Cardiac muscle cell (in vitro differentiated cells and primary cell): ENCODE measurements at regions not wholly inside any gene's neighbourhood (a gene's known extent, or its start where the extent isn't known, plus 50 kb on each side); places are given as distances from the start of the nearest gene placed in this dataset.

ENCODE experiments used
- DNase-seq, 2 donors: peaks; one replicate each; pipeline versions ENCODE4 v3.0.0 to v3.0.0-alpha.2; 2010 to 2017; ENCODE audit warnings: low read depth in 1 of 2, low spot score in 1 of 2
- H3K27ac ChIP-seq: fragments of 200-600 bp; sonication (generic); 2 replicates; pipeline ENCODE4 v1.5.1; 2016
- H3K27me3 ChIP-seq: fragments of 200-600 bp; sonication (generic); 2 replicates; pipeline ENCODE4 v1.6.0; 2016; ENCODE audit warnings: control low read depth
- H3K36me3 ChIP-seq: fragments of 200-600 bp; sonication (generic); 2 replicates; pipeline ENCODE4 v1.5.1; 2016; ENCODE audit warnings: control low read depth
- H3K4me1 ChIP-seq: fragments of 200-600 bp; sonication (generic); 2 replicates; pipeline ENCODE4 v1.8.1; 2017; ENCODE audit warnings: low read depth, mild to moderate bottlenecking, mixed run types
- H3K4me3 ChIP-seq: fragments of 200-600 bp; sonication (generic); 2 replicates; pipeline ENCODE4 v1.5.1; 2016; ENCODE audit warnings: mild to moderate bottlenecking
- H3K9me3 ChIP-seq: fragments of 200-600 bp; sonication (generic); 2 replicates; pipeline ENCODE4 v1.5.1; 2017; ENCODE audit warnings: low read depth, mild to moderate bottlenecking, control low read depth
- CTCF ChIP-seq: IDR thresholded peaks from 2 replicates; pipeline ENCODE4 v1.5.1; 2012; ENCODE audit warnings: low read depth, mild to moderate bottlenecking, low read length

- Histone ChIP-seq H3K36me3 (no peaks in the 10 kb centered on the region), H3K27ac (no peak overlapping the region), H3K4me3 (no peak overlapping the region), H3K4me1 (no peaks in the 10 kb centered on the region), H3K27me3 (no peaks in the 10 kb centered on the region), H3K9me3 (no peaks in the 10 kb centered on the region)
- DNase-seq: no peak
- TF ChIP-seq CTCF: no peak
These were observed 55.1 kb downstream of the KIF4B start for GRCh38 chr5:155068616-155069100.

GRCh38 chr5:155069961-155070360 lies 56.4 kb downstream of the KIF4B start:
- DNase-seq: no peak
- H3K27ac ChIP-seq: no peak overlapping the region
- TF ChIP-seq CTCF: no peak

DNA sequence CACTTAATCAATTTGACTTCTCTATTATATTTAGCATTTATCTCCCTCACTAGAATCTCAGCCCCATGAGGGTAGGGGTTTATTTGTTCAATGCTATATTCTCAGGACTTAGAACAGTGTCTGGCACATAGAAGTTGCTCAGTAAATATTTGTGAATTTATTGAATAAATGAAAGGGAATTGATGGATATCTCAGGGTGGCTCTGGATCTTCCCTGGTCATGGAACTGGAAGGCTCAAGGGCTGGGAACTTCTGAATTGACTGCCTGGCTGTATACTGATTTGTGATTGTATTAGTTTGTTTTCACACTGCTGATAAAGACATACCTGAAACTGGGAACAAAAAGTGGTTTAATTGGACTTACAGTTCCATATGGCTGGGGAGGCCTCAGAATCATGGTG lies 57.2 kb downstream of the KIF4B start:
- no peaks in the 10 kb centered on the region for H3K9me3 ChIP-seq
- DNase-seq: no peak
- H3K36me3 ChIP-seq: no peaks in the 10 kb centered on the region
- H3K27me3 ChIP-seq: no peaks in the 10 kb centered on the region
- TF ChIP-seq CTCF: no peak
- no peaks in the 10 kb centered on the region for H3K4me1 ChIP-seq
- H3K27ac ChIP-seq: no peak overlapping the region
- no peak overlapping the region for H3K4me3 ChIP-seq

More at GRCh38 chr5:155069961-155070360, 56.4 kb downstream of the KIF4B start:
- H3K4me1 ChIP-seq: no peaks in the 10 kb centered on the region
- H3K36me3 ChIP-seq: no peaks in the 10 kb centered on the region
- no peaks in the 10 kb centered on the region for H3K9me3 ChIP-seq
- no peaks in the 10 kb centered on the region for H3K27me3 ChIP-seq
- no peak overlapping the region for H3K4me3 ChIP-seq

DNA sequence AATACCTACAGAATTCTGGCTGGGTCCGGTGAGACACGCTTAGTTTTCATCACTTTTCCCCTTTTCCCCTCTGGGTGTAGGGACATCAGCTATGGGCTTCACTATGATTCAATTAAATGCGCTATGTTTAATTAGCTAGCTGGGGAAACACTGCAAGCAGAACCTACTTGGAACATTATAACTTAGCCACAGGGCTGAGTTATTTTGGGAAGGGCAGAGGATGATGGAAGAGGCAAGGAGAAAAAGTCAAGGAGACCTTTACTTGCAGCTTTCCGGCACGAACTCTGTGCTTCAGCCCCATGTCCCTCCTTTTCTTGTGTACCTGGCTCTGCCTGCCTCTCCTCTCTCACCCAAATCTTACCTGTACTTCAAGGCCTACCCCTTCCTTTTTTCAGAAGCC lies 62.8 kb downstream of the KIF4B start:
- no peak for DNase-seq
- no peaks in the 10 kb centered on the region for H3K36me3 ChIP-seq
- no peaks in the 10 kb centered on the region for H3K27me3 ChIP-seq
- H3K9me3 ChIP-seq: no peaks in the 10 kb centered on the region
- no peaks in the 10 kb centered on the region for H3K4me1 ChIP-seq
- H3K27ac ChIP-seq: no peak overlapping the region
- H3K4me3 ChIP-seq: no peak overlapping the region
- no peak for TF ChIP-seq CTCF

GRCh38 chr5:155079698-155080097 lies 66.1 kb downstream of the KIF4B start:
- TF ChIP-seq CTCF: no peak
- DNase-seq: no peak
- H3K27ac ChIP-seq: no peak overlapping the region

GRCh38 chr5:155080721-155081120 lies 67.2 kb downstream of the KIF4B start:
- TF ChIP-seq CTCF: no peak
- Histone ChIP-seq H3K4me3 (no peak overlapping the region), H3K4me1 (no peaks in the 10 kb centered on the region), H3K9me3 (no peaks in the 10 kb centered on the region), H3K27me3 (no peaks in the 10 kb centered on the region), H3K27ac (no peak overlapping the region), H3K36me3 (no peaks in the 10 kb centered on the region)
- peak in 1 of 2 donors; percentile 16 for DNase-seq

More at GRCh38 chr5:155079698-155080097, 66.1 kb downstream of the KIF4B start:
- H3K4me3 ChIP-seq: no peak overlapping the region
- no peaks in the 10 kb centered on the region for H3K36me3 ChIP-seq
- no peaks in the 10 kb centered on the region for H3K4me1 ChIP-seq
- H3K9me3 ChIP-seq: no peaks in the 10 kb centered on the region
- no peaks in the 10 kb centered on the region for H3K27me3 ChIP-seq
